ENCODE measurements at regions not wholly inside any gene's neighbourhood (a gene's known extent, or its start where the extent isn't known, plus 50 kb on each side); places are given as distances from the start of the nearest gene placed in this dataset.

DNA sequence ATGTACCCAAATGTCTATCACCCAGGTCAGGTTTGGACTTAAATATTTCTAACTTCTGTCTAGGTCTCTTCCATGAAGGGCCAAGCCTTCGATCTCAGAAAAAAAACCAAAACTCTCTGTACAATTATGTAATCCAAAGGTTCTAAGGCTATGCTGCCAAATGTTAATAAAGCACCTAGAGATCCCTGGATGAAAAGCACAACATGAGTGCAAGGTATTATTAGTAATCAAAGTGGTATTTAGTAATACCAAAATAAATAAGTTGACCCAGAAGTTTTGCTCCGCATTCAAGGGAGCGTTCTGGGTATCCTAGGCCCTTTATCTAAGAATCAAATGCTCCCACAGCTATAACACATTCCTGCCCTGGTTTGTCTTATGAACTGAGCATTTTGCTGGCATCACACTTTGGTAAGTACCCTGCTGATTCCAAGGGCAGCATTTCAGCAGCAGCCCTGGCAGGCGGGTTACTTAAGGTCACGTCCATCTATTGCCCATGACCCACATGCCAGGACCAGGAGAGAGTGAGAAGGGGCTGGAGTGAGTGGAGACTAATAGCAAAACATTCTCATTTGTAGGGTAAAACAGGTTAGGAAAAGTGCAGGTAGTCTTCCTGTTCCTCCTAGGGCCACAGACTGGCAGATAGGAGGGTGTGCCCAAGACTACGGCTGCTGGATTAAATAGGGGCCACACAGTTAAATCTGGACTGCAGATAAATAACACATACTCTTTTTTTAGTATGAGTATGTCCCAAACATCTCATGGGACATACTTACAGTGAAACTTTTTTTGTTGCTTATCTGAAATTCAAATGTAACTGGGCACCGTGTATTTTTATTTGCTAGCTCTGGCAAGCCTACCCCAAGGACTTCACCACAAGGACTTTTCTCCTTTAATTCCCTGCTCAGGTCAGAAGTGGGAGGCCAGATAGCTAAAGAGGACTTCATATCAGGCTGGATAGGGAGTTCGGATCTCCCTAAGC lies 76.0 kb upstream of the SNRK start:
- TF ChIP-seq, protein P1, sequence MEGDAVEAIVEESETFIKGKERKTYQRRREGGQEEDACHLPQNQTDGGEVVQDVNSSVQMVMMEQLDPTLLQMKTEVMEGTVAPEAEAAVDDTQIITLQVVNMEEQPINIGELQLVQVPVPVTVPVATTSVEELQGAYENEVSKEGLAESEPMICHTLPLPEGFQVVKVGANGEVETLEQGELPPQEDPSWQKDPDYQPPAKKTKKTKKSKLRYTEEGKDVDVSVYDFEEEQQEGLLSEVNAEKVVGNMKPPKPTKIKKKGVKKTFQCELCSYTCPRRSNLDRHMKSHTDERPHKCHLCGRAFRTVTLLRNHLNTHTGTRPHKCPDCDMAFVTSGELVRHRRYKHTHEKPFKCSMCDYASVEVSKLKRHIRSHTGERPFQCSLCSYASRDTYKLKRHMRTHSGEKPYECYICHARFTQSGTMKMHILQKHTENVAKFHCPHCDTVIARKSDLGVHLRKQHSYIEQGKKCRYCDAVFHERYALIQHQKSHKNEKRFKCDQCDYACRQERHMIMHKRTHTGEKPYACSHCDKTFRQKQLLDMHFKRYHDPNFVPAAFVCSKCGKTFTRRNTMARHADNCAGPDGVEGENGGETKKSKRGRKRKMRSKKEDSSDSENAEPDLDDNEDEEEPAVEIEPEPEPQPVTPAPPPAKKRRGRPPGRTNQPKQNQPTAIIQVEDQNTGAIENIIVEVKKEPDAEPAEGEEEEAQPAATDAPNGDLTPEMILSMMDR (IDR thresholded peaks at IDR 0.05; ENCODE audit: insufficient read depth, low read depth, low read length, missing control alignments) = no peak
- H3K4me3 ChIP-seq (ENCODE audit: low read length) = no peak overlapping the region
- no peak for DNase-seq (ENCODE audit: low read depth)

GRCh38 chr3:43207628-43208085 lies 78.7 kb upstream of the SNRK start:
- TF ChIP-seq, protein P1 (IDR thresholded peaks at IDR 0.05; ENCODE audit: insufficient read depth, low read depth, low read length, missing control alignments) = no peak
- DNase-seq (ENCODE audit: low read depth) = no peak
- no peak overlapping the region for H3K4me3 ChIP-seq (ENCODE audit: low read length)

DNA sequence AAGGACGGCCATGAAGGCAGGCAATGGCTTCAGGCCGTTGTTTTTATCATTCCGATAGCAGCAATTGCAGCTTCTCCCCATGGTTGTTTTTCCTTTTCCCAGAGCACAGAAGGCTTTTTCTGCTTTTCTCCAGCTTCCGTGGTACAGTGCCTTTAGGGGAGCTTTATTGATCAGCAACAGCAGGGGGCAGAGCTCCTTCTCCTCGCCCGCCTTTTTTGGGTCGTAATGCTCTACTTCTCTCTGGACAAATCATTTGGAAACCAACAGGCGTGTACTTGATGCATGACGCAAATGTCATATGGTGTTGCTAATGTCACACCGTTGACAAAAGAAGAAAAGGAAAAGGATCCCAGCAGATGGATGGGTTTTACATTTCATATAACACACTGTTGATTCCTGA lies 79.7 kb upstream of the SNRK start:
- TF ChIP-seq, protein P1 (IDR thresholded peaks at IDR 0.05; ENCODE audit: insufficient read depth, low read depth, low read length, missing control alignments) = no peak
- H3K4me3 ChIP-seq (ENCODE audit: low read length) = no peak overlapping the region
- no peak for DNase-seq (ENCODE audit: low read depth)

DNA sequence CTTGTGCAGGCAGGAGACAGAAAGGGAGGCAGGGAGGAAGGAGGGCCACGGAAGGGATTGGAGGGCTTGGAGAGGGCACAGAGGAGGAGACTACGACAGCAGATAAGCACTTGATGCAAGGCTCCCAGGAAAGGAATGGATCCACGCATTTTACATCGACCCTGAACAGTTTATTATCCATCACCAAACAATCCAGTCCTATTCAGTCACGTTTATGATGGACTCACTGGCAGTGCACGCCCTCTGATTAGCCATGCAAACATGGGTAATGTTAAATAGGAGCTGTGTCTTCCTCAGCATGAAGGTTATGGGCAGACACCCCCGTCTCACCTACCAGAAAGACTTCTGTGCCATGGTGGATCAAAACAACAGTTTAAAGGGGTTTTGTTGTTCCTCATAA lies 80.2 kb upstream of the SNRK start:
- TF ChIP-seq, protein P1 (IDR thresholded peaks at IDR 0.05; ENCODE audit: insufficient read depth, low read depth, low read length, missing control alignments) = no peak
- no peak overlapping the region for H3K4me3 ChIP-seq (ENCODE audit: low read length)
- no peak for DNase-seq (ENCODE audit: low read depth)

DNA sequence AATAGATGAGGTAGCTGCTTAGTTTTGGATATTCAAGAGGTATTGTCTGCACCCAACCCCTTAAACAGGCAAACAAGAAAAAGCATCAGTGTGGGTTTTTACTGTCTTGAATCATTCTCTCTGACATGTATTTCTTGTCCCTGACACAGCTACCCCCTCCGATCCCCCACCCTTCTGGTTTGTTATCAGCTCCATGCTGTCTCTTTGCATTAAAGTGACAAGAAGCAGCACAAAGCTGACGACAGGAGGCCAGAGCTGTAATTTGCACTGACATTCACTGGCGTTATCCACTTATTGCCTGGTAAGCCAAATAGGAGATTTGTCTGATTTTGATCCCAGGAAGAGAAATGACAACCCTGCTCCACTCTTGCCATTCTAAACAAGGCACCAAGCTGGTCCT lies 83.3 kb upstream of the SNRK start:
- no peak for DNase-seq (ENCODE audit: low read depth)
- TF ChIP-seq, protein P1 (IDR thresholded peaks at IDR 0.05; ENCODE audit: insufficient read depth, low read depth, low read length, missing control alignments) = no peak
- H3K4me3 ChIP-seq (ENCODE audit: low read length) = no peak overlapping the region

- TF ChIP-seq, protein P1 (IDR thresholded peaks at IDR 0.05; ENCODE audit: insufficient read depth, low read depth, low read length, missing control alignments) = no peak
- no peak overlapping the region for H3K4me3 ChIP-seq (ENCODE audit: low read length)
- no peak for DNase-seq (ENCODE audit: low read depth)
These were observed 84.8 kb upstream of the SNRK start for GRCh38 chr3:43201581-43201980.
